Retinal pigment epithelial cell (primary cell): ENCODE measurements at regions not wholly inside any gene's neighbourhood (a gene's known extent, or its start where the extent isn't known, plus 50 kb on each side); places are given as distances from the start of the nearest gene placed in this dataset.
"Not testable (repeated sequence)": the region's sequence is repeated elsewhere in the genome, so short reads cannot be mapped to it uniquely, and the experiment has no call there.

ENCODE experiments used
- DNase-seq: peaks from one replicate; pipeline ENCODE4 v3.0.0-alpha.2; 2010; ENCODE audit warnings: low read depth
- H3K4me3 ChIP-seq: 2 replicates; pipeline ENCODE4 v1.5.1; 2011; ENCODE audit warnings: mild to moderate bottlenecking, low read length, control low read depth, moderate library complexity
- TF ChIP-seq, protein P1 (sequence below): conservative IDR thresholded peaks from 2 replicates; pipeline ENCODE4 v1.5.1; 2011; ENCODE audit warnings: low read depth, low read length, control low read depth, inconsistent platforms

DNA sequence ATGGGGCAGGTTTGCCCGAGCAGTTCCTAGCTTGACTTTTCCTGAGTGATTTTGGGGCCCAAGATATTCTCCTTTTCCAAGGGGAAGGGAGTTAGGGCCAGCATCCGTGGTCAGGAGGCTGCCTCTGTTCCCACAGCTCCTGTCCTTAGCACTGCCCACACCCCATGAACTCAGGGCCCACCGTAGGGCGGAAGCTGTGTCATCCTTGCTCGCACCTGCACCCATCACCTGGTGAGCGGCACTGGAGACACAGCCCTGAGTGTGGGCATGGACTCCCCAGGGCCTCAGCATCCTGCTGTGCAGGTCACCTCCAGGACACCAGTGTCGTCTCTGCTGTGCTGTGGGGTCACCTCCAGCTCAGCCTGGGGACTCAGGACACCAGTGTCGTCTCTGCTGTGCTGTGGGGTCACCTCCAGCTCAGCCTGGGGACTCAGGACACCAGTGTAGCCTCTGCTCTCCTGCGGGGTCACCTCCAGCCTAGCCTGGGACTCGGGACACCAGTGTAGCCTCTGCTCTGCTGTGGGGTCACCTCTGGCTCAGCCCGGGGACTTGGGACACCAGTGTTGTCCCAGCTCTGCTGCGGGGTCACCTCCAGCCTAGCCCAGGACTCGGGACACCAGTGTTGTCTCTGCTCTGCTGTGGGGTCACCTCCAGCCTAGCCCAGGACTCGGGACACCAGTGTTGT lies 322.9 kb downstream of the ADGRD1 start:
- TF ChIP-seq, protein P1, sequence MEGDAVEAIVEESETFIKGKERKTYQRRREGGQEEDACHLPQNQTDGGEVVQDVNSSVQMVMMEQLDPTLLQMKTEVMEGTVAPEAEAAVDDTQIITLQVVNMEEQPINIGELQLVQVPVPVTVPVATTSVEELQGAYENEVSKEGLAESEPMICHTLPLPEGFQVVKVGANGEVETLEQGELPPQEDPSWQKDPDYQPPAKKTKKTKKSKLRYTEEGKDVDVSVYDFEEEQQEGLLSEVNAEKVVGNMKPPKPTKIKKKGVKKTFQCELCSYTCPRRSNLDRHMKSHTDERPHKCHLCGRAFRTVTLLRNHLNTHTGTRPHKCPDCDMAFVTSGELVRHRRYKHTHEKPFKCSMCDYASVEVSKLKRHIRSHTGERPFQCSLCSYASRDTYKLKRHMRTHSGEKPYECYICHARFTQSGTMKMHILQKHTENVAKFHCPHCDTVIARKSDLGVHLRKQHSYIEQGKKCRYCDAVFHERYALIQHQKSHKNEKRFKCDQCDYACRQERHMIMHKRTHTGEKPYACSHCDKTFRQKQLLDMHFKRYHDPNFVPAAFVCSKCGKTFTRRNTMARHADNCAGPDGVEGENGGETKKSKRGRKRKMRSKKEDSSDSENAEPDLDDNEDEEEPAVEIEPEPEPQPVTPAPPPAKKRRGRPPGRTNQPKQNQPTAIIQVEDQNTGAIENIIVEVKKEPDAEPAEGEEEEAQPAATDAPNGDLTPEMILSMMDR: no peak
- H3K4me3 ChIP-seq: no peak overlapping the region
- no peak for DNase-seq

DNA sequence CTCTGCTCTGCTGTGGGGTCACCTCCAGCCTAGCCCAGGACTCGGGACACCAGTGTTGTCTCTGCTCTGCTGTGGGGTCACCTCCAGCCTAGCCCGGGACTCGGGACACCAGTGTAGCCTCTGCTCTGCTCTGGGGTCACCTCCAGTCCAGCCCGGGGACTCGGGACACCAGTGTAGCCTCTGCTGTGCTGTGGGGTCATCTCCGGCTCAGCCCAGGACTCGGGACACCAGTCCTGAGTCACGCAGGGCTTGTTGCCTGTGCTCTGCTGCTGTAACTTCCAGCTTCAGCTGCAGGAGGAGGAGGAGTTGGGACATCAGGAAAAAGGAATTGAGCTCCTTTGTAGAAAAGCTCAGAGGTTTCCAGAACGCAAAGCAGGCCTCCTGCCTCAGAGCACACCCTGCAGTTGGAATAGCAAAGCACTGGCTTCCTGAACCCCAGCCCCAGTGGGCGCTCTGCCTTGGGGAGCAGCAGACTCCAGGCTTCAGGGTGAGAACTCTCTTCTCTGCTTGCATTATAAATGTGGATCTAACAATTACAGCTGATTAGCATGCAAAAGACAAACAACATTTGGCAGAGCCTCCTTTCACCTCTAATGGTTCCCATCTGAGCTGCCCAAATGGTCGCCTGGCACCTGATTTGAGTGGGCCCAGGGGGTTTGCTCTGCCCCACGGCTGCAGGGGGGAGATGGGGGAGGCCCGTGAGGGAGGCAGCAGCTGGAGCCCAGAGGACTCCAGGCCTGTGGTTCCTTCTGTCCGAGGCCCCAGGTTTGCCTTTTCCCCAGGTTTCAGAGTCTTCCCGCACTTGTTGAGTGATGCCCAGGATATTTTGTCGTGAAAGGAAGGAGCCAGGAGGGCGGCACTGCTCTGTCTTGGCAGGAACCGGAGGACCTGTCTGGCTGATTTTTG lies 323.7 kb downstream of the ADGRD1 start:
- DNase-seq, H3K4me3 ChIP-seq: not testable (repeated sequence)

DNA sequence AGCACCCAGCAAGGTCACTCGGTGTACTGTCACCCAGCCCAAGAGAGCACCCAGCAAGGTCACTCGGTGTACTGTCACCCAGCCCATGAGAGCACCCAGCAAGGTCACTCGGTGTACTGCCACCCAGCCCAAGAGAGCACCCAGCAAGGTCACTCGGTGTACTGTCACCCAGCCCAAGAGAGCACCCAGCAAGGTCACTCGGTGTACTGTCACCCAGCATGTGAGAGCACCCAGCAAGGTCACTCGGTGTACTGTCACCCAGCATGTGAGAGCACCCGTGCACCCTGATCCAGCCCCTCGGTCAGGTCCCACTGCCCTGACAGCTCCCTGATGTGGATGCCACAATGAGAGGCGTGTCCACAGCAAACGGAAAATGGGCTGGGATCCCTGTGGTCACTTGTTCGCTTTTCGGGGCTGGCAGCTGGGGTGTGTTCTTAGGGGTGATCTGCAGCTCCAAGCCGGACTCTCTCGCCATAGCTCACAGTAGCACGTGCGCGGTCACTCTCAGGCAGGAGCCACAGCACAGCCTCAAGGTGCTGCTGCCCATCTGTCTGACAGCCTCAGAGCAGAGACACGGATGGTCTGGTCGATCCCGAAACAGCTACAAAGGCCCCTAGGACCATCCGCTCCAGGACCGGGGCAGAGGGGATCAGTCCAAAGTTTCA lies 324.9 kb downstream of the ADGRD1 start:
- not testable (repeated sequence) for DNase-seq, H3K4me3 ChIP-seq

DNA sequence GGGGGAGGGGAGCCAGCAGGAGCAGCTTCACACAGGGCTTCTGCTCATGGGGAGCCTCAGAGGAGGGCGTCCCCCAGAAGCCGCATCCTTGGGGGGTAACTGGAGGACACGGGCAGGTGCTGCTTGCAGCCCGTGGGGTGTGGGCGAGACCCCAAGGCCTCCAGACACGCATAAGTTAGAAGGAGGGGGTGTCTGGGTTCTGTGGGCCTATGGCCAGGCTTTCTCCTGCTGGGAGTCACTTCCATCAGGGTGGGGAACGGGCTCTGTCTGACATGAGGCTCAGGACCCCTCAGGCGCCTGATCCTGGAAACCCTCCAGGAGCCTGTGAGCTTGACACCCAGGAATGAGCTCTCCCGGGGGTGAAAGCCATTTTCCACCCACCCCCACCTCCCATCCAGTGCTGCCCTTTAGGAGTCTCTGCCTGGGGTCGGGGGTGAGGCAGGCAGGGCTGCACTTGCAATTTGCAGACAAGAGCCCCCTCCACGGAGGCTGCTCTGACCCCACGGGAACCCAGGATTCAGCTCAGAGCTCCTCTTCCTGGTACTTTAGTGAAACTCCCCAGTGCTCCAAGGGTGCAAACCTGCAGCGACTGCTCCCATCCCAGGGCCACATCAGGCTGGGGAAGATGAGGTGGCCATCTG lies 325.7 kb downstream of the ADGRD1 start:
- TF ChIP-seq, protein P1: no peak
- DNase-seq: no peak
- H3K4me3 ChIP-seq: no peak overlapping the region

DNA sequence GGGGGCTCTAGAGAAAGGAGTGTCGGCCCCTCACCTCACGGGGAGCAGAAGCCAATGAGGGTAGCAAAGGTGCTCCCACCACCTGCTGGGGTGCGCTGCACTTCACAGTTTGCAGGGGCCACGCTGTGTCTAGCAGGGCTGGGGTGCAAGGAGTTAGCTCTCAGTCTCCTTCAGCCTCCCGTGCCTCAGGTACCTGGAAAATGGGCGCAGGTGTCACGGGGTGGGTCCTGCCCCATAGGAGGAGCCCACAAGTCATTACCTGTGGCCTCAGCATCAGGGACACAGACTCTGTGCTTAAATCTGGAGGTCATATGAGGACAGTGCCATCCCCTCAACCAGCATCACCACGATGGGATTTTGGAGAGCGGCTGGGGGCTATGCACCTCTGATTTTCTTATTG lies 326.7 kb downstream of the ADGRD1 start:
- DNase-seq: no peak
- TF ChIP-seq, protein P1: no peak
- H3K4me3 ChIP-seq: no peak overlapping the region

DNA sequence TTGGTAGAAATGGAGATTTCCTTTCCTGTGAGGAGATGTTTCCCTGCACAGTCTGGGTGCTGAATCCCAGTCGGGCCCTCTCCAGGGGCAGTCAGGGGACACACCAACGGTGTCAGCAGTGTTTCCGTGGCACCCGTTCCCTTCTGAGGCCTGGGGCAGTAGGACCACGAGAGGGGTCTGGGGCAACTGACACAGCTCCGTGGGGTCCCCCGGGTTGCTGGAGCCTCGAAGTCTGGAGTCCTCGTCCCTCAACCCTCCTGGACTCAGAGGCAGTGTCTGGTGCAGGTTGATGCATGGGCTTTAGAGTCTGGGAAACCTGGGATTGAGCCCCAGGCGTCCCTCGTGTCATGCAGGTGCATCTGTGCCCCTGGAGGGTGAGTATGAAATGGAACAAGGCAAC lies 327.3 kb downstream of the ADGRD1 start:
- H3K4me3 ChIP-seq: no peak overlapping the region
- TF ChIP-seq, protein P1: no peak
- DNase-seq: no peak

DNA sequence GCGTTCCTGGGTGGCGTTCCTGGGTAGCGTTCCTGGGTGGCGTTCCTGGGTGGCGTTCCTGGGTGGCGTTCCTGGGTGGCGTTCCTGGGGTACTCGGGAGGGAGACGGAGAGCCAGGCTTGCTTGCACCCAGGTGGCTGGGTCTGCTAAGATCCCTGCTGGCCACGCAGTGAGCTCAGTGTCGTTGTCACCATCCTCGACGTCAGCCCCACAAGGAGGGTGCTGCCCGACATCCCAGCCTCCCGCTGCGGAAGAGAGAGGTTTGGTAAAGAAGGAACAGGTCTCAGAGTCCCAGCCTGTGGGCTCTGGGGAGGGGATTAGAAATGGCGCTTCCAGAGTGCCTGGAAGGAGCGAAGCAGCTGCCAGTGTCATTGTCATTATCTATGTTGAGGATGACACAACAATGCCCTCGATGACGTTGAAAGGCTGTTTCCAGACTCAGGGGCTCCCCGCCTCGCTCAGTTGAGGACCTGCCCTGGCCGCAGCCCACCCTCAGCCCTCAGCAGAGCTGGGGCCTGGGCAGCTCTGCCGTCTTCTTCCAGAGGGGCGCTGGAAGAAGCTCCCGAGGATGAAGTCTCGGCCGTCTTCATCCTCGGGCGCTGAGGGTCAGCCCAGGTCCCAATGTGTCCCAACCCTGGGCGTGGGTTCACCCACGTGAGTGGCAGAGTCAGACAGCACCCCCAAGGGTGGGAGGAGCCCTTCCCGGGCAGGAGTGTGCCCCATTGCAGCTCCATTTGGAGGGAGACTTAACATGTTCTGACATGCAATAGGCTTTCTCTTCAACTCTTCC lies 328.8 kb downstream of the ADGRD1 start:
- no peak overlapping the region for H3K4me3 ChIP-seq
- TF ChIP-seq, protein P1: no peak
- no peak for DNase-seq
